ENCODE measurements at regions not wholly inside any gene's neighbourhood (a gene's known extent, or its start where the extent isn't known, plus 50 kb on each side); places are given as distances from the start of the nearest gene placed in this dataset.

- TF ChIP-seq HDAC1 (CRISPR knock-in tag; IDR thresholded peaks at IDR 0.05), result no peak
- TF ChIP-seq IKZF1 (IDR thresholded peaks at IDR 0.05), result no peak
- TF ChIP-seq ZNF878 (CRISPR knock-in tag; IDR thresholded peaks at IDR 0.05), result no peak
- no peak for TF ChIP-seq ZBTB39 (CRISPR knock-in tag; IDR thresholded peaks at IDR 0.05)
- no peak for TF ChIP-seq PHF21A (CRISPR knock-in tag; IDR thresholded peaks at IDR 0.05)
- TF ChIP-seq ZNF256 (CRISPR knock-in tag; conservative IDR thresholded peaks at IDR 0.05), result no peak
- no peak for TF ChIP-seq CENPT (CRISPR knock-in tag; IDR thresholded peaks at IDR 0.05; ENCODE audit: low read depth)
- no peak for TF ChIP-seq DR1 (CRISPR knock-in tag; IDR thresholded peaks at IDR 0.05)
- no peak for TF ChIP-seq CCAR2 (optimal IDR thresholded peaks at IDR 0.05; ENCODE audit: low read depth, low read length)
- no peak for TF ChIP-seq ZNF720 (CRISPR knock-in tag; IDR thresholded peaks at IDR 0.05)
- TF ChIP-seq ZNF550 (CRISPR knock-in tag; IDR thresholded peaks at IDR 0.05; ENCODE audit: borderline replicate concordance), result no peak
- TF ChIP-seq KLF9 (CRISPR knock-in tag; IDR thresholded peaks at IDR 0.05; ENCODE audit: low read depth), result no peak
- no peak for TF ChIP-seq MZF1 (CRISPR knock-in tag; IDR thresholded peaks at IDR 0.05; ENCODE audit: borderline replicate concordance)
- no peak for TF ChIP-seq IRX3 (CRISPR knock-in tag; IDR thresholded peaks at IDR 0.05; ENCODE audit: borderline replicate concordance, low read depth)
- TF ChIP-seq MTF2 (CRISPR knock-in tag; IDR thresholded peaks at IDR 0.05; ENCODE audit: borderline replicate concordance), result no peak
- TF ChIP-seq E2F1 (CRISPR knock-in tag; IDR thresholded peaks at IDR 0.05), result no peak
- no peak for TF ChIP-seq DDIT3 (CRISPR knock-in tag; IDR thresholded peaks at IDR 0.05)
- no TSS peak for BruUV-seq (replicated peaks)
- Histone ChIP-seq H3K4me2 (ENCODE audit: low read depth, low read length) (no peak overlapping the region), H3K9ac (ENCODE audit: insufficient read depth, low read depth, low read length) (no peak overlapping the region), H3K9me3 (ENCODE audit: low read length) (no peaks in the 10 kb centered on the region), H3K4me1 (ENCODE audit: insufficient read depth, low read length) (no peaks in the 10 kb centered on the region), H3K4me3 (replicated peaks in 1 of 3; ENCODE audit: insufficient read depth in 1 of 3, low read depth in 2 of 3, low read length in 3 of 3) (no peak overlapping the region), H3K36me3 (replicated peaks in 1 of 2; ENCODE audit: control insufficient read depth in 1 of 2, insufficient read depth in 2 of 2, low read length in 2 of 2) (no peaks in the 10 kb centered on the region), H3K79me2 (ENCODE audit: insufficient read depth, low read length) (no peaks in the 10 kb centered on the region), H4K20me1 (ENCODE audit: insufficient read depth, low read length) (no peaks in the 10 kb centered on the region), H3K27me3 (ENCODE audit: control insufficient read depth in 1 of 2, insufficient read depth in 2 of 2, low read length in 2 of 2) (no peaks in the 10 kb centered on the region; a peak in 1 of 5 replicates), H3K27ac (ENCODE audit: extremely low read length, insufficient read depth, low read length) (no peak overlapping the region), H2AFZ (ENCODE audit: low read length) (no peak overlapping the region)
- WGBS (ENCODE audit: low lambda C conversion rate), result 6% methylated on average over 2 of the region's 2 CpGs
- FAIRE-seq (no peak), DNase-seq (ENCODE audit: low spot score) (no peak), ATAC-seq (no peak)
- CTCF ChIA-PET (ENCODE audit: low intra/inter-chr PET ratio, low total read pairs), result no interaction called here
- intact Hi-C loops (cut with micrococcal nuclease; ENCODE audit: unreplicated experiment), result no loop called here
- in situ Hi-C loops (cut with HindIII; ENCODE audit: extremely low pct_ligation_motif_present, low pct_unique_long_range_greater_than_20kb), result no loop called here
- POLR2A ChIA-PET, result no interaction called here
Observed at GRCh38 chr13:97781891-97782305, 171.6 kb upstream of the IPO5 start.
